WERI-Rb-1 (cell line): ENCODE measurements at regions not wholly inside any gene's neighbourhood (a gene's known extent, or its start where the extent isn't known, plus 50 kb on each side); places are given as distances from the start of the nearest gene placed in this dataset.

Experiments
- DNase-seq: peaks from one replicate; pipeline ENCODE4 v3.0.0-alpha.2; 2020
- H3K27ac ChIP-seq: fragments of 250-450 bp; sonication (Bioruptor Pico); 2 replicates; pipeline ENCODE4 v1.5.1; 2020; ENCODE audit warnings: mild to moderate bottlenecking, moderate library complexity
- H3K27me3 ChIP-seq: fragments of 250-450 bp; sonication (Bioruptor Pico); 2 replicates; pipeline ENCODE4 v1.5.1; 2021; ENCODE audit warnings: mild to moderate bottlenecking, low read depth, moderate library complexity; ENCODE audit not compliant: insufficient read depth, severe bottlenecking
- H3K36me3 ChIP-seq: fragments of 250-450 bp; sonication (Bioruptor Pico); 2 replicates; pipeline ENCODE4 v1.5.1; 2020; ENCODE audit warnings: mild to moderate bottlenecking, moderate library complexity
- H3K4me3 ChIP-seq: 2 replicates; pipeline ENCODE4 v1.5.1; 2011; ENCODE audit warnings: low read depth, mild to moderate bottlenecking, control low read depth, low read length
- H3K9me3 ChIP-seq: fragments of 250-450 bp; sonication (Bioruptor Pico); 2 replicates; pipeline ENCODE4 v1.5.1; 2021; ENCODE audit warnings: mild to moderate bottlenecking, moderate library complexity; ENCODE audit not compliant: severe bottlenecking
- TF ChIP-seq, protein P1 (sequence below): IDR thresholded peaks from 2 replicates; pipeline ENCODE4 v1.5.1; 2011; ENCODE audit warnings: low read depth, mild to moderate bottlenecking, control low read depth, inconsistent platforms, low read length

DNA sequence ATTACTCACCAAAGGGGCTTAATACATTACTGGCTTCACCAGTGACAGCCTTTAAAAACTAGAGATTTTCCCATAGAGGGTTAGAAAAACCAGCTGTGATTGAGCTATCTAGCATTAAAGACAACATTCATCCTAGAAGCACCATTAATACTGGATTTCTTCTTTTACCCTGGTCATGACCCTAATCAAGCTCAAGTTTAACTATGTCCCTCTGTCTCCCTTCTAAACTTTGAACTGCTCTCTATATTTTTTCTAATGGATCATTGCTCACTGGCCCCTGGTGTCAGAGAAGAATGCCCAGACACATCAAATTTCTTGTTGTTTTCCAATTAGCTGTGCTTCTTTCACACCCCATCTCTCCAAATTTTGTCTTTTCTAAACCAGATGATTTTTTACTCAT is 1101.3 kb downstream of the XPNPEP1 start:
- Histone ChIP-seq H3K9me3 (no peaks in the 10 kb centered on the region), H3K36me3 (no peaks in the 10 kb centered on the region), H3K27ac (no peak overlapping the region), H3K27me3 (no peaks in the 10 kb centered on the region), H3K4me3 (no peak overlapping the region)
- DNase-seq: no peak
- TF ChIP-seq, protein P1, sequence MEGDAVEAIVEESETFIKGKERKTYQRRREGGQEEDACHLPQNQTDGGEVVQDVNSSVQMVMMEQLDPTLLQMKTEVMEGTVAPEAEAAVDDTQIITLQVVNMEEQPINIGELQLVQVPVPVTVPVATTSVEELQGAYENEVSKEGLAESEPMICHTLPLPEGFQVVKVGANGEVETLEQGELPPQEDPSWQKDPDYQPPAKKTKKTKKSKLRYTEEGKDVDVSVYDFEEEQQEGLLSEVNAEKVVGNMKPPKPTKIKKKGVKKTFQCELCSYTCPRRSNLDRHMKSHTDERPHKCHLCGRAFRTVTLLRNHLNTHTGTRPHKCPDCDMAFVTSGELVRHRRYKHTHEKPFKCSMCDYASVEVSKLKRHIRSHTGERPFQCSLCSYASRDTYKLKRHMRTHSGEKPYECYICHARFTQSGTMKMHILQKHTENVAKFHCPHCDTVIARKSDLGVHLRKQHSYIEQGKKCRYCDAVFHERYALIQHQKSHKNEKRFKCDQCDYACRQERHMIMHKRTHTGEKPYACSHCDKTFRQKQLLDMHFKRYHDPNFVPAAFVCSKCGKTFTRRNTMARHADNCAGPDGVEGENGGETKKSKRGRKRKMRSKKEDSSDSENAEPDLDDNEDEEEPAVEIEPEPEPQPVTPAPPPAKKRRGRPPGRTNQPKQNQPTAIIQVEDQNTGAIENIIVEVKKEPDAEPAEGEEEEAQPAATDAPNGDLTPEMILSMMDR: no peak

DNA sequence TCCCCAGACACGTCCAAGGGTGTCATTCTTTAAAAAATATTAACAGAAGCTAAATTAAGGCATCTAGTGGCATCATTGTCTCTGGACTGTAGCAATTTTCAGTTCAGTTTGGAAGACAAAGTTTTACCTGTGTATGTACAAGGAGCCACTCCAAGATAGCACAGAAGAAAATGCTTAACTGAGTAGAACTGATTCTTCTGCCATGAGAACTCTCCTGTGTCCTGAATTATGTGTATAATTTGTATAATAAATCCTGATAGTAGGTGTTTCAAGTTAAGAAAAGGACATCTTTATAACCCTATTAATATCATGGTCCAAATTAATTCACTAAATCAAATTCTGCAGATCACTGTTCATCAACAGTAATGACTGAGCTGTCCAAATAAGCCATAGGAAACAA is 1104.0 kb downstream of the XPNPEP1 start:
- TF ChIP-seq, protein P1: no peak

DNA sequence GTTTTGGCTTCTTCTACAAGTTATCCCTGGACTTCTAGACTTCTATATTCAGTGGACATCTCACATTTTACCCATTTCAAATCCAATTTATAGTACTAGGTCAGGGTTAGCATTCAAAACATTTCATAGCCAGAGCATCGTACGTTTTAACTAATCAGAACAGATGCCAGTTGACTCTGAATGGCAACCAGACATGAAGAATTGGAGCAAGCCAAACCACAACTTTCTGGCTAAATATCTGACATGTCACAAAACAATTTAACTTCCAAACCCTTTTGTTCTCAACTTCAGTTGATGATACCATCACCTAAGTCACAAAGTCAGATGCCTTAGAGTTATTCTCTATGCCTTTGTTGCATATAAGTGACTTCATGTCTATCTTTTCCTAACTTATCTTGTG is 1105.7 kb downstream of the XPNPEP1 start:
- Histone ChIP-seq H3K27me3 (no peaks in the 10 kb centered on the region), H3K36me3 (no peaks in the 10 kb centered on the region), H3K4me3 (no peak overlapping the region), H3K9me3 (no peaks in the 10 kb centered on the region), H3K27ac (no peak overlapping the region)
- TF ChIP-seq, protein P1: no peak
- no peak for DNase-seq

More for the DNA sequence above, 1104.0 kb downstream of the XPNPEP1 start:
- Histone ChIP-seq H3K36me3 (no peaks in the 10 kb centered on the region), H3K27me3 (no peaks in the 10 kb centered on the region), H3K9me3 (no peaks in the 10 kb centered on the region), H3K4me3 (no peak overlapping the region), H3K27ac (no peak overlapping the region)
- DNase-seq: no peak

DNA sequence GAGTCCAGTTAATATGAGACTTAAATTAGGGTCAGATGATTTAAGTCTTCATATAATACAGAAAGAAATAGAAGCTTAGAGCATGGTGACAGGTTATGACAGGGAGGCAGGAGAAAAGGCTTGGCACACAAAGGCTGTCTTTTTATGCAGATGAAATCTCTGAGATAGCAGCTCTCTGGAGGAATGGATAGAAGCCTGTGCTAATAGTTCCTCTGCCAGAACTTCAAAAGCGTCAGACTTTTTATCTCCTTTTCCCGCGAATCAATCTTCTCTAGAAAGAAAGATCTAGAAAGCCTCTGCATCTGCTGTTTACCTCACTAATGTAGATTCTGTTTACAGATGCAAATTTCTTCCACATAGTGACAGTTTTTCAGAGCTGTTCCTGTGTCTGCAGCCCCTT is 1106.2 kb downstream of the XPNPEP1 start:
- TF ChIP-seq, protein P1: no peak
- no peaks in the 10 kb centered on the region for H3K9me3 ChIP-seq
- no peak for DNase-seq
- no peaks in the 10 kb centered on the region for H3K36me3 ChIP-seq
- no peaks in the 10 kb centered on the region for H3K27me3 ChIP-seq
- no peak overlapping the region for H3K27ac ChIP-seq
- H3K4me3 ChIP-seq: no peak overlapping the region

DNA sequence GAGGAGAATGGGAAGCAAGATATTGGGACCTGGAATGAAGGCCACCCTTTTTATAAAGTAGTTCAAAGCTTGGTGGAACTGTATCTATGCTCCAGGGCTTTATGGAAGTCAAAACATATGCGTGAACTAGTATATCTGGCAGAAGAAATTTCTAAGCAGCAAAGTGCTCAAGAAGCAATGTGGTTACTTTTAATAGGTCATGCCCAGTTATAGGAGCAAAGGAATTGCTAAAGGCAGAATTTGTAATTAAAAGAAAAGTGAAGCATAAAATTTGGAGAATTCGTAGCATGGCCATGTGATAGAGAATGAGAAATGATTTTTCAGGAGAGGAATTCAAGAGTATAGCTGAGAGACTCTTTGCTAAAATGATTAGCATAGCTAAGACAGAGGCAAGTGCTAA is 1110.4 kb downstream of the XPNPEP1 start:
- H3K27ac ChIP-seq: no peak overlapping the region

DNA sequence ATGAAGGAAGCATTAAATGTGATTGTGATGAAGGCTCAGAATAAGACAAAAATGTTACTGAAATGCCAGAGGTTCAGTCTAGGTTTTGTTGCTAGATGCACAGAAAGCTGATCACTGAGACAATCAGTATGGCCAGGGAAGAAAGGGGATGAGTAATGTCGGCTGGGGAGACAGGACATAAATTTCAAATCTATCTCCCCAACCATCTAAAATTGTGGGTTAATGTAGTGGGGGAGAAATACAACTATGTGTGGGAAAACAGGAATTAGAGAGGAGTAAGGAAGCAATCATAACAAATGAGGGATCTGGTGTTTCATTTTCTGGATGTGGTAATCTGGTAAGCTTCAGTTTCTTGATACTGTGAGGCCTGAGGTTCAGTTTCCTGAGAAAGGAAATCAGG is 1111.0 kb downstream of the XPNPEP1 start:
- DNase-seq: no peak
- TF ChIP-seq, protein P1: no peak
- no peaks in the 10 kb centered on the region for H3K36me3 ChIP-seq
- no peaks in the 10 kb centered on the region for H3K9me3 ChIP-seq
- H3K4me3 ChIP-seq: no peak overlapping the region
- no peaks in the 10 kb centered on the region for H3K27me3 ChIP-seq
- no peak overlapping the region for H3K27ac ChIP-seq

More for the DNA sequence above, 1110.4 kb downstream of the XPNPEP1 start:
- TF ChIP-seq, protein P1: no peak
- Histone ChIP-seq H3K4me3 (no peak overlapping the region), H3K27me3 (no peaks in the 10 kb centered on the region), H3K9me3 (no peaks in the 10 kb centered on the region), H3K36me3 (no peaks in the 10 kb centered on the region)
- DNase-seq: no peak
